SIG-M5 treated with dmso at 0.1 percent for 504 hours (cell line): ENCODE measurements at regions not wholly inside any gene's neighbourhood (a gene's known extent, or its start where the extent isn't known, plus 50 kb on each side); places are given as distances from the start of the nearest gene placed in this dataset.

Source experiments
- DNase-seq: peaks from one replicate; lab custom pipeline; 2025; ENCODE audit not compliant: unreplicated experiment; lab: John Stamatoyannopoulos, UW

DNA sequence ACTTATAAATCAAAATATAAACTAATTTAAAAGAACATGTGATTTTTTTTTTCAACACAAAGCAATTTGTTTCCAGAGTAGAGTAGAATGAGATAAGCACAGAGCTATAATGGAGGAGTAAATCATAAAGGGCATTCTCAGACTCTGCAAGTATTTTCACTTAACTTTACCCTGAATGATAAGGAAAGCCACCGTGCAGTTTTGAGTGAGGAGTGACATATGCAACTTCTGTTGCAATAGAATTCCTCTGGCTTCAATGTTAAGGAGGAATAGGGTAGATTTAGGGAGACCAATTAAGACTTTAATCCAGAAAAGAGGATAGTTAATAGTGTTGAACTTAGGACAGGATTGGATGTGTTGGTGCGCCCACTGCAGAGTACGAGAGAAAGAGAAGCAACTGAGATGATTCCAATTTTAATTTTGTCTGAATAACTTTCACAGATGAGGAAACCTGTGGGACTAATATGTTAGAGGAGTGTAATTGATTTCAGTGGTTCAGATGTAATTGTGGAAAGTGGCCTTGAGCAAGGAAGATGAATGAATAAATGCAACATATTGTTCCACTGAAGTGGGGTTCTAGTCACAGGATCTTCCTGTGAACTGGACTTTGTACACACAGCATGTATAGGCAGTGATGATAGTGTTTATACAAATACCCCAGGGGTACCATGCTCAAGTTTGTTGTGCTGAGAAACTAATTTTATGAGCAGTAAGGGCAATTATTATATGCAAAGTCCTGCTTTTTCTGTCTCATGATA is 255.5 kb upstream of the ANO3 start:
- no peak for DNase-seq

GRCh38 chr11:26078231-26078821 is 253.6 kb upstream of the ANO3 start:
- DNase-seq, result no peak

DNA sequence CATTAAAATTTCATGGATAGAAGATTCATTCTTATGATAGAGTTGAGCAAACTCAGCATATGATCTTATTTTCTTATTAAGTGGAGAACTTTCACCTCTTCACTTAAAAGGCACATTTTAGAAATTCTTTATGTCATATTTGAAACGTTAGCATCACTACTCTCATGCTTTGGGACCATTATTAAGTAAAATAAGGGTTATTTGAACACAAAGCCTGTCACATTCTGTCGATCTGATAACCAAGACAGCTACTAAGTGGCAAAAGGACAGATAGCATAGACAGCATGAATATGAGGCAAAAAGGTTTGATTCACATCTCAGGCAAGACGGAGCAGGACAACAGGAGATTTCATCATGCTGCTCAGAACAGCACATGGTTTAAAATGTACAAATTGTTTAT is 247.6 kb upstream of the ANO3 start:
- no peak for DNase-seq

- DNase-seq, result no peak
Observed at GRCh38 chr11:26086028-26086427, 245.9 kb upstream of the ANO3 start.

GRCh38 chr11:26087120-26087935 is 244.6 kb upstream of the ANO3 start:
- no peak for DNase-seq

DNA sequence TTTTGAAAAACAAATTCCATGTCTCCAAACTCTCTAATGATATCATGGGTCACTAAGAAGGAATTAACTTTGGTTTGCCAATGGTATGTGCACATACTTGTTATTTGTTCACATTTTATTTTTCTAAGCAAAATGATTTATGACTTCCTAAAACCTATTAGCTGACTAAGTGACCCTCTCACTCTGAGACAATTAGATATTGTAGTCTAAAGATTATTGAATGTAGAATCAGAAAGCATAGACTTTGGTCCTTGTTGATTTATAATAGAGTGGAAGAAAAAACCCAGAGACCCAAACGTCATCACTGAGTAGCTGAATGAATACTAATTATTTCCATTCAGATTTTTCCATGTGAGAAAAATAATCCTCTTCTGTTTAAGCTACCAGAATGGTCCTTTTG is 243.5 kb upstream of the ANO3 start:
- DNase-seq, result no peak

- no peak for DNase-seq
Observed at GRCh38 chr11:26090651-26091050, 241.3 kb upstream of the ANO3 start.

DNA sequence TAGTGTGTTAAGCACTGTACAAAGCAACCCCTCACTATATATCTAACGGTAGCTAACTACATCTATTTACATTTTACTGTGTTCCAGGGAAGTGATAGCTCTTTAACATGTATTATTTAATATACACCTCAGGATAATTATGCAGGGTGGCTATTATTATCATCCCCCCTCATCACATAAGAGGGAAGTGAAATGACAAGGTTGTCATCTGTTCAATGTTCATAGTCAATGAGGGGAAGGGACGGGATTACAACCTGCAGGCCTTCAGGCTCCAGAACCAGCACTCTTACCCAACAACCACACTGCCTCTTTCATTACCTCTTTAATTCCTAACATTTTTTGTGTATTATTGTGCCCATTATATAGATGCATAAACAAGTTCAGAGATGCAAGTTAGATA is 238.7 kb upstream of the ANO3 start:
- no peak for DNase-seq

- no peak for DNase-seq
Observed at GRCh38 chr11:26095340-26095739, 236.6 kb upstream of the ANO3 start.

- DNase-seq, result no peak
Observed at GRCh38 chr11:26096451-26096850, 235.5 kb upstream of the ANO3 start.

DNA sequence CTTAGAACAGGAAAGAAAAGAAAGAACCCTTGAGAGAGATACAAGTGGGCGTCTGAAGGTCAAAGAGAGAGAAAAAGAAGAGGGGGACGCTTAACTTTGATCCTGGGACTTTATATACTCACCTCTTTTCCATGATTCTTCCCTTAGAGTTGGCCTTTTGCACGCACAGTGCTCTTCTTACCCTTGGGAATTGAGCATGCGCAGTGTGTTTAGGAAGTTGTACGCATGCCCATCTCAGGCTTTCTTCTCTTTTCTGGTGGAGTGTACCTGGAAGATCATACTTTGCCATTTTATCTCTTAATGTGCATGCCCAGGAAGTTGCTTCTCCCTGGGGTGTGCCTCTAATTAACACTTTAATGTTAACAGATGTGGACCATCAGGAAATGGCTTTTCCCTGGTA is 229.6 kb upstream of the ANO3 start:
- DNase-seq, result no peak

- DNase-seq, result no peak
Observed at GRCh38 chr11:26105762-26106423, 226.0 kb upstream of the ANO3 start.

- DNase-seq, result no peak
Observed at GRCh38 chr11:26106726-26107125, 225.2 kb upstream of the ANO3 start.

- DNase-seq, result no peak
Observed at GRCh38 chr11:26109658-26110368, 222.1 kb upstream of the ANO3 start.

- no peak for DNase-seq
Observed at GRCh38 chr11:26112264-26112663, 219.7 kb upstream of the ANO3 start.

GRCh38 chr11:26121466-26121865 is 210.5 kb upstream of the ANO3 start:
- DNase-seq, result no peak

- no peak for DNase-seq
Observed at GRCh38 chr11:26126741-26127140, 205.2 kb upstream of the ANO3 start.

GRCh38 chr11:26127336-26127735 is 204.6 kb upstream of the ANO3 start:
- DNase-seq, result no peak

DNA sequence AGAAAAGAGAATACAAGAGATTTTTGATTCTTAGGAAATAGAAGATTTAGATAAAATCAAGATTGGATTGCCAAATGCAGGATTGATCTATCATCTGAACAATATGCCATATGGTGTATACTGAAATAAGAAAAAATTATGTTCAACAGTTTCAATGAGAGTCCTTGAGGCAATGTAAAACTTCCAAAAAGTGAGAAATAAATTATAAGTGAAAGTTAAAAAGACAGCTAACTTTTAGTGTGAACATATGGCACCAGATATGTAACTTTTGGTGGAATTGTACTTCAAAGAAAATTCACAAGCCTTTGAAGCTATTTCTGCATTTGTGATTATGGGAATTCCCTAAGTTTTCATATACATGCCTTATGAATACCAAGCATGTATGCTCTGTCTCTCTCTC is 200.5 kb upstream of the ANO3 start:
- no peak for DNase-seq

GRCh38 chr11:26134053-26134452 is 197.9 kb upstream of the ANO3 start:
- no peak for DNase-seq
